Activated CD8-positive, alpha-beta T cell treated with anti-CD3 and anti-CD28 coated beads for 36 hours (primary cell): ENCODE measurements at regions not wholly inside any gene's neighbourhood (a gene's known extent, or its start where the extent isn't known, plus 50 kb on each side); places are given as distances from the start of the nearest gene placed in this dataset.

Experiments used
- ATAC-seq: fragments of 200-7000 bp; cut with Tn5 transposase; one replicate; pipeline ENCODE4 v1.10.0; 2021; ENCODE audit warnings: mild to moderate bottlenecking, moderate library complexity
- CTCF ChIA-PET: fragments of 350-600 bp; sonication (Branson Sonifier 250); formaldehyde crosslinking; loops from one replicate; lab custom pipeline; 2021; ENCODE audit warnings: antibody characterized with exemption; lab: Charles Lee
- POLR2A ChIA-PET: fragments of 350-600 bp; sonication (Branson Sonifier 250); formaldehyde crosslinking; loops from one replicate; lab custom pipeline; 2021; ENCODE audit warnings: antibody characterized with exemption; lab: Charles Lee
- DNase-seq: peaks from one replicate; pipeline ENCODE4 v3.0.0-alpha.2; 2020
- H3K27ac Mint-ChIP-seq: one replicate; pipeline ENCODE4 v1.8.0; 2021; ENCODE audit warnings: mild to moderate bottlenecking, mixed read lengths
- H3K27me3 Mint-ChIP-seq: one replicate; pipeline ENCODE4 v1.8.0; 2021; ENCODE audit warnings: mixed read lengths
- H3K36me3 Mint-ChIP-seq: one replicate; pipeline ENCODE4 v1.8.0; 2021; ENCODE audit warnings: low read depth, mixed read lengths
- H3K4me1 Mint-ChIP-seq: one replicate; pipeline ENCODE4 v1.8.0; 2021; ENCODE audit warnings: low read depth, mixed read lengths
- H3K4me3 Mint-ChIP-seq: one replicate; pipeline ENCODE4 v1.8.0; 2021; ENCODE audit warnings: mild to moderate bottlenecking, moderate library complexity, mixed read lengths
- H3K9me3 Mint-ChIP-seq: one replicate; pipeline ENCODE4 v1.8.0; 2021; ENCODE audit warnings: mixed read lengths
- CTCF ChIP-seq: fragments of 200-600 bp; IDR thresholded peaks from one replicate; pipeline ENCODE4 v1.8.0; 2022; ENCODE audit warnings: antibody characterized with exemption, mild to moderate bottlenecking
- intact Hi-C: fragments of 100-400 bp; cut with micrococcal nuclease; formaldehyde crosslinking; loops from one replicate; pipeline ENCODE4 v1.10.0; 2022

GRCh38 chr17:77395501-77396048, 254.8 kb downstream of the SEC14L1 start:
- H3K27ac Mint-ChIP-seq, result peak overlapping the region; percentile 27
- intact Hi-C loops, result no loop called here
- H3K9me3 Mint-ChIP-seq, result no peaks in the 10 kb centered on the region
- peaks cover 6% of the 10 kb centered on the region for H3K36me3 Mint-ChIP-seq
- ChIA-PET POLR2A (interaction anchor here (1.1 kb wide), 1 partner anchor 24 kb away, joined by 4 read pairs; no protein-coding TSS in a partner anchor), CTCF (interaction anchor here (1.3 to 1.8 kb wide), 3 partner anchors 21 to 99 kb away, joined by 3 to 4 read pairs (median 3); no protein-coding TSS in a partner anchor)
- no peak for DNase-seq
- ATAC-seq, result no peak
- H3K4me1 Mint-ChIP-seq, result peaks cover 71% of the 10 kb centered on the region
- H3K27me3 Mint-ChIP-seq, result no peaks in the 10 kb centered on the region
- no peak for TF ChIP-seq CTCF
- no peak overlapping the region for H3K4me3 Mint-ChIP-seq

- Mint-ChIP-seq H3K9me3 (no peaks in the 10 kb centered on the region), H3K27me3 (no peaks in the 10 kb centered on the region), H3K4me1 (peaks cover 68% of the 10 kb centered on the region), H3K27ac (no peak overlapping the region), H3K4me3 (no peak overlapping the region), H3K36me3 (no peaks in the 10 kb centered on the region)
- ChIA-PET CTCF (interaction anchor here (1.3 to 1.8 kb wide), 3 partner anchors 22 to 98 kb away, joined by 3 to 4 read pairs (median 3); no protein-coding TSS in a partner anchor), POLR2A (interaction anchor here (1.1 kb wide), 1 partner anchor 25 kb away, joined by 4 read pairs; no protein-coding TSS in a partner anchor)
- DNase-seq, result no peak
- no peak for TF ChIP-seq CTCF
- ATAC-seq, result no peak
- intact Hi-C loops, result no loop called here
These were observed 255.8 kb downstream of the SEC14L1 start for GRCh38 chr17:77396610-77397009.

DNA sequence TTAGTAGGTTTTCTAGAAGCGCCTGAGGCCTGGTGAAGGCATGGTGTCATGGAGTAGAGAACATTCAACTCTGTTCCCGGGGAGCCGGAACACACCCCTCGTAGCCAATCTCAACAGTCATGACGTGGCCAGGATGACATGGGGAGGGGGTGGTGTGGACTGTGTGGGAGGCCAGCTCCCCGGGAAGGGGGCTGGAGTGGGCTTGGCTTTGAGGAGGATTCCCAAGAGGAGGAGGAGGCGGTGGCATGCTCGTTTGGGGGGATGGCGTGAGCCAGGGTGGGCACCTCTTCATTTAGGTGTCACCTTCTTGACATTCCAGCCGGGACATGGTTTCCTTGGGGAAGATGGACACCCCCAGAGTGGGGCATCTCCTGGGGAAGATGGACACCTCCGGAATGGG, 257.5 kb downstream of the SEC14L1 start:
- ATAC-seq (no peak), DNase-seq (no peak)
- Mint-ChIP-seq H3K27me3 (no peaks in the 10 kb centered on the region), H3K4me3 (no peak overlapping the region), H3K27ac (no peak overlapping the region), H3K9me3 (no peaks in the 10 kb centered on the region), H3K36me3 (peaks cover 10% of the 10 kb centered on the region), H3K4me1 (peaks cover 69% of the 10 kb centered on the region)
- ChIA-PET CTCF (interaction anchor here (3.1 to 5.1 kb wide), 4 partner anchors 14 to 97 kb away, joined by 35 to 92 read pairs (median 39); no protein-coding TSS in a partner anchor), POLR2A (no interaction called here)
- intact Hi-C loops, result no loop called here
- TF ChIP-seq CTCF, result no peak

DNA sequence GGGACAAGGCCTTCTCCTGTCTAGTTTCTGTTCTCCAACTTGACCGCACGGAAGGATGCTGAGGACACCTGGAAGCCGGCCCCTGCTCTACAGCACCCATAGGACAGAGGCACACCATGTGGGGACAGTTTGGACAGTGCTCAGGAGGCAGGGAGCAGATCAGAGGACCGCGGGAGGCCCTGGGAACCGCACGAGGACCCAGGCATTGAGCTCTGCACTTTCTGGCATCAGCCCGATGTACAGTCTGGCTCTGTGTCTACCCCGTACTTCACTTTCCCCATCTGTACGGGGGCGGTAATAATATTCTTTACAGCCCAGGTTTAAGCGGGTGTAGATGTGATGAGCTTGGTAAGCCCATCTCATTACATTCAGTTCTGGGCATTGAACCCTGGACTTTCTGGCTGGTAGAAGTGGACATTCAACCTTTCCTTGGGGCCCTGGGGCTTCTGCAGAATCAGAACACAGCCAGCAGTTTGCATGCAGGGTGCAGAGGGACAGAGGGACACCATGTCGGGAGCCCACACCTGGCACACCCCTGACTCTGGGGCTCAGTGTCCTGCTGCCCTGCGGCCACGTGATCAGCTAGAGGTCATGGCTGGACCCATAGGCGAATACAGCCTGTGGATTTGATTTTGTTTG, 258.7 kb downstream of the SEC14L1 start:
- Mint-ChIP-seq H3K4me1 (peaks cover 73% of the 10 kb centered on the region), H3K36me3 (peaks cover 17% of the 10 kb centered on the region), H3K9me3 (no peaks in the 10 kb centered on the region), H3K27ac (peak overlapping the region; percentile 92), H3K4me3 (no peak overlapping the region), H3K27me3 (no peaks in the 10 kb centered on the region)
- no peak for DNase-seq
- ChIA-PET CTCF (interaction anchor here (0.6 to 5.1 kb wide), 28 partner anchors 9 to 102 kb away, joined by 3 to 92 read pairs (median 9); no protein-coding TSS in a partner anchor), POLR2A (interaction anchor here (1.0 to 3.3 kb wide), 11 partner anchors 9 to 66 kb away, joined by 3 to 20 read pairs (median 7); no protein-coding TSS in a partner anchor)
- no peak for ATAC-seq
- no peak for TF ChIP-seq CTCF
- intact Hi-C loops, result no loop called here
